ENCODE measurements at regions not wholly inside any gene's neighbourhood (a gene's known extent, or its start where the extent isn't known, plus 50 kb on each side); places are given as distances from the start of the nearest gene placed in this dataset.

DNA sequence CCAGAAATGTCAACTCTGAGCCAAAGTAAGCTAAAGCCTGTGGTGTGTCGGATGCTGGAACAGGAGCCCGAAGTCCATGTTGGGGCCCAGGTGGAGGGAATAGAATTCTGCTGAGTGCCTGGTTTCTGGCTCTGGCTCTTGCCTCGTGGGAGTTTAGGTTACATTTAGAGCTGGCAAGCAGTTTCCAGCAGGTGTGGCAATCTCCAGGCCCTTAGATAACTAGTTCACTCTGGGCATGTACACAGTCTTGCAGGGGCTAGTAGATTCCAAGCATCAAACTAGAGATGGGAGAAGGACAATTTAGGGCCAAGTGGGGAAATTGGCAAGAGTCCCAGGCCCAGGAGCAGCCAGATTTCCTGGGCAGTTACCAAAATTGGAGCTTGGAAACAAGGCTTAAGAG is 56.3 kb upstream of the STOX2 start:
- DNase-seq (ENCODE audit: low read depth) = no peak

DNA sequence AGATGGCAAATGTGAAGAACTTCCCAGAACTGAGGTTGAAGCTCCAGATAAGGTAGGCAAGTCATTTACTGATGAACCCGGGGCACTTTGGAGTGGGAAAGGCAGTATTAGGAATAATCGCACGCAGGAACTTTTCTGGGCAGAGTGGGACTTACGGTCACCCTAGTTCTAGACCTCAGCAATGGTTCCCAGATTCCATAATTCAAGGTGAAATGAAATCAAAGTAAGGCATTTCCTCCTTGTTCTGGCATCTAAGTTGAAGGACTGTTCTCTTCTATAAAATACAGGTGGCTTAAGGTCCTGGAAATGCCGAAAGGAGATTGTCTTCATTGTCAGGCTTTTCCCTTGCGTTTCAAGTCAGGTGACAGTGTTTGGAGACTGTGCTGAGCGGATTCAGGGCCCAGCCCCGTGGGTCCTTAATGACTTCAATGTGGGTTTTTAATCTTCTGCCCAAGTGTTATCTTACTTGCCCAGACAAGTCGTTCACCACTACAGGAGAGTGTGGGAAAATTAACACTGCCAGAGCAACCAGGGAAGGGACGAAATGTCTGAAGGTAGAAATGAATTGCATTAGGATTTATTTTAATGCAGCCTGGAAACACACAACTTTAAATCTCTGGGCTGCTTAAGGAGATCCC is 52.1 kb upstream of the STOX2 start:
- no peak for DNase-seq (ENCODE audit: low read depth)

DNA sequence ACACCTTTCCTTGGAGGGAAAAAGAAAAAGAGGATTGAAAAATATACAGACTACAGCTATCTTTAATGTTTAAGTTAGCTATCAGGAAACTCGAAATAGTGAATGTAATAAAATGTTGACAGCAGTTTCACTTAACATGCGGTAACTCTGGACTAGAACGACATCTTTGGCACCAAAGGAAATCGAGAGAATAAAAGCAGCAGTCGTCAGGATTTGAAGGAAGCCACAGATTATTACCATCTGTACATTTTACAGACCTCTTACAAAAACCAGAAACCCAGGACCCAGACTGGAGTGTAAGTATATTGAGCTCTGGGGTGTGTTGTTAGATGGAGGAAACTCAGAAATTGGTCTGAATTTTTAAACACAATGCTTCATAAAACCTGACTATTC is 51.6 kb upstream of the STOX2 start:
- no peak for DNase-seq (ENCODE audit: low read depth)

All from LHCN-M2 (cell line).